CD8-positive, alpha-beta memory T cell (primary cell): ENCODE measurements at regions not wholly inside any gene's neighbourhood (a gene's known extent, or its start where the extent isn't known, plus 50 kb on each side); places are given as distances from the start of the nearest gene placed in this dataset.
"Not testable (repeated sequence)": the region's sequence is repeated elsewhere in the genome, so short reads cannot be mapped to it uniquely, and the experiment has no call there.

Experiments
- CTCF ChIA-PET: fragments of 350-600 bp; sonication (Branson Sonifier 250); formaldehyde crosslinking; loops from one replicate; lab custom pipeline; 2021; ENCODE audit warnings: antibody characterized with exemption; lab: Charles Lee
- POLR2A ChIA-PET: fragments of 350-600 bp; sonication (Branson Sonifier 250); formaldehyde crosslinking; loops from one replicate; lab custom pipeline; 2021; ENCODE audit warnings: antibody characterized with exemption; lab: Charles Lee
- DNase-seq, 5 donors: peaks; one replicate each; pipeline versions ENCODE4 v3.0.0 to v3.0.0-alpha.2; 2020 to 2022; ENCODE audit warnings: mixed read lengths in 1 of 5
- H3K27ac ChIP-seq: one replicate; pipeline ENCODE4 v1.7.0; 2013; ENCODE audit warnings: low read depth, mild to moderate bottlenecking, low read length, moderate library complexity
- H3K27me3 ChIP-seq: 2 replicates; pipeline ENCODE4 v1.7.0; 2013; ENCODE audit warnings: low read length, mild to moderate bottlenecking; ENCODE audit not compliant: insufficient read depth, poor library complexity, severe bottlenecking
- H3K36me3 ChIP-seq: 2 replicates; pipeline ENCODE4 v1.7.0; 2013; ENCODE audit warnings: mild to moderate bottlenecking, low read length, moderate library complexity; ENCODE audit not compliant: insufficient read depth
- H3K4me1 ChIP-seq: 2 replicates; pipeline ENCODE4 v1.7.0; 2013; ENCODE audit warnings: mild to moderate bottlenecking, low read length, moderate library complexity; ENCODE audit not compliant: insufficient read depth
- H3K4me3 ChIP-seq: 2 replicates; pipeline ENCODE4 v1.7.0; 2013; ENCODE audit warnings: mild to moderate bottlenecking, low read length
- H3K9me3 ChIP-seq: 2 replicates; pipeline ENCODE4 v1.7.0; 2013; ENCODE audit warnings: mild to moderate bottlenecking, low read length
- H3K27ac Mint-ChIP-seq, 8 donors: one replicate each; pipeline ENCODE4 v1.8.0; 2020 to 2021; ENCODE audit warnings: mixed read lengths in 8 of 8, mild to moderate bottlenecking in 6 of 8, inconsistent platforms in 3 of 8, moderate library complexity in 3 of 8
- H3K27me3 Mint-ChIP-seq, 2 donors: one replicate each; pipeline ENCODE4 v1.8.0; 2020 to 2021; ENCODE audit warnings: mixed read lengths in 2 of 2, mild to moderate bottlenecking in 1 of 2, moderate library complexity in 1 of 2
- H3K36me3 Mint-ChIP-seq, 3 donors: one replicate each; pipeline ENCODE4 v1.8.0; 2020 to 2021; ENCODE audit warnings: mixed read lengths in 3 of 3, inconsistent platforms in 1 of 3, mild to moderate bottlenecking in 1 of 3
- H3K4me1 Mint-ChIP-seq, 3 donors: one replicate each; pipeline ENCODE4 v1.8.0; 2020 to 2021; ENCODE audit warnings: mixed read lengths in 3 of 3, inconsistent platforms in 1 of 3, mild to moderate bottlenecking in 1 of 3
- H3K4me3 Mint-ChIP-seq, 7 donors: one replicate each; pipeline ENCODE4 v1.8.0; 2020 to 2021; ENCODE audit warnings: mixed read lengths in 7 of 7, mild to moderate bottlenecking in 6 of 7, moderate library complexity in 4 of 7, inconsistent platforms in 2 of 7
- H3K9me3 Mint-ChIP-seq, 5 donors: one replicate each; pipeline ENCODE4 v1.8.0; 2020 to 2022; ENCODE audit warnings: mixed read lengths in 5 of 5, mild to moderate bottlenecking in 3 of 5, moderate library complexity in 2 of 5, inconsistent platforms in 1 of 5

- no peaks in the 10 kb centered on the region for H3K9me3 Mint-ChIP-seq
- CTCF ChIA-PET: no interaction called here
- H3K27me3 Mint-ChIP-seq: no peaks in the 10 kb centered on the region
- Histone ChIP-seq H3K27ac (no peak overlapping the region), H3K36me3 (no peaks in the 10 kb centered on the region), H3K4me3 (no peak overlapping the region), H3K4me1 (no peaks in the 10 kb centered on the region), H3K27me3 (no peaks in the 10 kb centered on the region), H3K9me3 (no peaks in the 10 kb centered on the region)
- POLR2A ChIA-PET: no interaction called here
- no peaks in the 10 kb centered on the region for H3K36me3 Mint-ChIP-seq
- no peaks in the 10 kb centered on the region for H3K4me1 Mint-ChIP-seq
- H3K27ac Mint-ChIP-seq: no peak overlapping the region
- no peak overlapping the region for H3K4me3 Mint-ChIP-seq
- no peak for DNase-seq
Measured at GRCh38 chr5:39919876-39920275, 495.1 kb upstream of the DAB2 start.

GRCh38 chr5:39912906-39913305, 488.1 kb upstream of the DAB2 start:
- no peaks in the 10 kb centered on the region for H3K4me1 Mint-ChIP-seq
- ChIA-PET POLR2A (no interaction called here), CTCF (no interaction called here)
- H3K36me3 Mint-ChIP-seq: no peaks in the 10 kb centered on the region
- H3K9me3 Mint-ChIP-seq: peaks cover 0 to 6% (median 2%) of the 10 kb centered on the region in 5 donors
- no peak overlapping the region for H3K4me3 Mint-ChIP-seq
- peaks cover 7 to 15% of the 10 kb centered on the region in 2 donors for H3K27me3 Mint-ChIP-seq
- no peak overlapping the region for H3K4me3 ChIP-seq
- H3K4me1 ChIP-seq: no peaks in the 10 kb centered on the region
- H3K36me3 ChIP-seq: no peaks in the 10 kb centered on the region
- H3K9me3 ChIP-seq: no peaks in the 10 kb centered on the region
- H3K27me3 ChIP-seq: no peaks in the 10 kb centered on the region
- no peak overlapping the region for H3K27ac Mint-ChIP-seq
- H3K27ac ChIP-seq: no peak overlapping the region
- DNase-seq: no peak

GRCh38 chr5:39907267-39907951, 482.6 kb upstream of the DAB2 start:
- H3K27ac Mint-ChIP-seq, H3K4me1 Mint-ChIP-seq, H3K36me3 Mint-ChIP-seq, DNase-seq, POLR2A ChIA-PET, H3K27me3 ChIP-seq, H3K9me3 Mint-ChIP-seq, H3K4me3 ChIP-seq, H3K4me3 Mint-ChIP-seq, H3K36me3 ChIP-seq, H3K9me3 ChIP-seq, H3K27ac ChIP-seq, H3K4me1 ChIP-seq: not testable (repeated sequence)
- CTCF ChIA-PET: interaction anchor here (0.9 kb wide), 1 partner anchor 11 kb away, joined by 3 read pairs; no protein-coding TSS in a partner anchor
- peaks cover 13 to 36% of the 10 kb centered on the region in 2 donors for H3K27me3 Mint-ChIP-seq

DNA sequence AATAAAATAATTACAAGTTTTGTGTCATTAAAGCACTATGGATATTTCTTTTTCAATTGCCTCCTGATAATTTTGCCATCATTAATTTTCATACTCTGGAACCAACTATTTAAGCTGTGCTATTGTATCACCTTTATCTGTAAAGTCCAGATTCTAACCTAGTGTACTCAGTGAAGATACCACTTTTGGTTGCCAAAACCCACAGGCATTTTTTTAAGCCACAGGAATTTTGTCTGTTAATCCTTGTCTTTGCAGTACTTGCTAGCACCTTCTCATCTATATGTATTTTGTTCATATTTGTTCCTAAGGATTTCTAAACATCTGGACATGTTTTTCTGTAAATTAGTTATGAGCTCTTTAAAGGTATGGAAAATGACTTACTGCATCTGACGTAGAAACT, 481.4 kb upstream of the DAB2 start:
- H3K36me3 Mint-ChIP-seq: peaks cover 0 to 1% (median 0%) of the 10 kb centered on the region in 3 donors
- no peak overlapping the region for H3K4me3 ChIP-seq

GRCh38 chr5:39905356-39905755, 480.6 kb upstream of the DAB2 start:
- no peaks in the 10 kb centered on the region for H3K4me1 ChIP-seq
- H3K4me3 Mint-ChIP-seq: no peak overlapping the region
- H3K36me3 Mint-ChIP-seq: peaks cover 0 to 1% (median 0%) of the 10 kb centered on the region in 3 donors
- H3K27me3 ChIP-seq: no peaks in the 10 kb centered on the region
- no peaks in the 10 kb centered on the region for H3K36me3 ChIP-seq
- H3K9me3 Mint-ChIP-seq: peaks cover 0 to 5% (median 2%) of the 10 kb centered on the region in 5 donors
- ChIA-PET POLR2A (no interaction called here), CTCF (no interaction called here)
- H3K27ac Mint-ChIP-seq: no peak overlapping the region
- DNase-seq: no peak
- H3K27ac ChIP-seq: no peak overlapping the region
- no peaks in the 10 kb centered on the region for H3K4me1 Mint-ChIP-seq
- H3K9me3 ChIP-seq: no peaks in the 10 kb centered on the region
- H3K27me3 Mint-ChIP-seq: peaks cover 11 to 42% of the 10 kb centered on the region in 2 donors
- H3K4me3 ChIP-seq: no peak overlapping the region

More for the DNA sequence above, 481.4 kb upstream of the DAB2 start:
- Mint-ChIP-seq H3K4me3 (no peak overlapping the region), H3K9me3 (peaks cover 0 to 6% (median 2%) of the 10 kb centered on the region in 5 donors), H3K4me1 (no peaks in the 10 kb centered on the region), H3K27ac (no peak overlapping the region), H3K27me3 (peaks cover 11 to 39% of the 10 kb centered on the region in 2 donors)
- Histone ChIP-seq H3K27me3 (no peaks in the 10 kb centered on the region), H3K27ac (no peak overlapping the region), H3K9me3 (no peaks in the 10 kb centered on the region), H3K36me3 (no peaks in the 10 kb centered on the region), H3K4me1 (no peaks in the 10 kb centered on the region)
- POLR2A ChIA-PET: no interaction called here
- CTCF ChIA-PET: no interaction called here
- no peak for DNase-seq

DNA sequence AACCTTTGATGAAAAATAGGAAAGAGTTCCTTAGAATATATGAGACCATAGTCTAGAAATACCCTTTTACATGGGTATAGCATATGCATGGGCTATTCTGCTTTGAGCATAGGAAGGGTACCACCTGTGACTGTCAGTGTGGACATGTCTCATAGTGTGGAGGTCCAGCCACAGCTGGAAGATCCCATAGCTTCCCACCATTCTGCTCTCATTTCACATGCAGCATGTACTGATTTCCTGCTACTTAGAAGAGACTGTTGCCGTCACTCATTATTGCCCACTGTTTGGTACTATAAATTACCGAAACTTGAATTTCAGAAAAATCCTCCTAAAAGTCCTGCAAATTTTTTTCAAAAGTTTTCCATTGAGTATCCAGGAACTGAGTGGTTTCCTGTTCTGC, 477.8 kb upstream of the DAB2 start:
- Histone ChIP-seq H3K4me1 (no peaks in the 10 kb centered on the region), H3K36me3 (no peaks in the 10 kb centered on the region), H3K27me3 (no peaks in the 10 kb centered on the region), H3K9me3 (no peaks in the 10 kb centered on the region), H3K27ac (no peak overlapping the region), H3K4me3 (no peak overlapping the region)
- ChIA-PET POLR2A (no interaction called here), CTCF (no interaction called here)
- no peaks in the 10 kb centered on the region for H3K9me3 Mint-ChIP-seq
- no peak overlapping the region for H3K4me3 Mint-ChIP-seq
- no peak overlapping the region for H3K27ac Mint-ChIP-seq
- no peaks in the 10 kb centered on the region for H3K4me1 Mint-ChIP-seq
- no peak for DNase-seq
- peaks cover 14 to 38% of the 10 kb centered on the region in 2 donors for H3K27me3 Mint-ChIP-seq
- peaks cover 0 to 1% (median 0%) of the 10 kb centered on the region in 3 donors for H3K36me3 Mint-ChIP-seq

DNA sequence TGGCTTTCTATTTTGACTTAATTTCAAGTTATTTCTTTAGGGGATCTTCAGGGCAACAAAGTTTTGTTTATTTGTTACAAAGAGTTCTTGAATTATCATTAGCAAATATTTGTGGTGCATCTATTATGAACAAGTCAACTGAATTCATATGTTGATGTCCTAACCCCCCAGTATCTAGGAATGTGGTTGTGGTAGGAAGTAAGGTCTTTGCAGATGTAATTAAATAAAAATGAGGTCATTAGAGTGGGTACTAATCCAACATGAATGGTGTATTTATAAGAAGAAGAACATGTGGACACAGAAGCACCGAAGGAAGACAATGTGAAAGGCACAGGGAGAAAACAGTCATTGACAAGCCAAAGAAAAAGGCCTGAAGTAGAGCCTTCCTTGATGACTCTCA, 474.0 kb upstream of the DAB2 start:
- no peaks in the 10 kb centered on the region for H3K9me3 ChIP-seq
- no peaks in the 10 kb centered on the region for H3K9me3 Mint-ChIP-seq
- no peaks in the 10 kb centered on the region for H3K27me3 ChIP-seq
- ChIA-PET POLR2A (no interaction called here), CTCF (no interaction called here)
- no peak for DNase-seq
- no peaks in the 10 kb centered on the region for H3K4me1 ChIP-seq
- no peak overlapping the region for H3K4me3 ChIP-seq
- no peaks in the 10 kb centered on the region for H3K36me3 ChIP-seq
- no peak overlapping the region for H3K27ac ChIP-seq
- no peaks in the 10 kb centered on the region for H3K4me1 Mint-ChIP-seq
- H3K27ac Mint-ChIP-seq: no peak overlapping the region
- peaks cover 8 to 20% of the 10 kb centered on the region in 2 donors for H3K27me3 Mint-ChIP-seq
- no peak overlapping the region for H3K4me3 Mint-ChIP-seq
- H3K36me3 Mint-ChIP-seq: no peaks in the 10 kb centered on the region

- Mint-ChIP-seq H3K27me3 (peaks cover 3 to 22% of the 10 kb centered on the region in 2 donors), H3K36me3 (no peaks in the 10 kb centered on the region), H3K9me3 (no peaks in the 10 kb centered on the region), H3K4me3 (no peak overlapping the region), H3K4me1 (no peaks in the 10 kb centered on the region), H3K27ac (no peak overlapping the region)
- Histone ChIP-seq H3K9me3 (no peaks in the 10 kb centered on the region), H3K27ac (no peak overlapping the region), H3K27me3 (no peaks in the 10 kb centered on the region), H3K4me3 (no peak overlapping the region), H3K4me1 (no peaks in the 10 kb centered on the region), H3K36me3 (no peaks in the 10 kb centered on the region)
- ChIA-PET CTCF (no interaction called here), POLR2A (no interaction called here)
- no peak for DNase-seq
Measured at GRCh38 chr5:39896706-39897105, 471.9 kb upstream of the DAB2 start.
